HG02973 (cell line): ENCODE measurements at regions not wholly inside any gene's neighbourhood (a gene's known extent, or its start where the extent isn't known, plus 50 kb on each side); places are given as distances from the start of the nearest gene placed in this dataset.

Source experiments
- ATAC-seq: cut with Tn5 transposase; IDR thresholded peaks from one replicate; pipeline ENCODE4 v1.9.1; 2021; ENCODE audit warnings: moderate library complexity; ENCODE audit not compliant: unreplicated experiment

DNA sequence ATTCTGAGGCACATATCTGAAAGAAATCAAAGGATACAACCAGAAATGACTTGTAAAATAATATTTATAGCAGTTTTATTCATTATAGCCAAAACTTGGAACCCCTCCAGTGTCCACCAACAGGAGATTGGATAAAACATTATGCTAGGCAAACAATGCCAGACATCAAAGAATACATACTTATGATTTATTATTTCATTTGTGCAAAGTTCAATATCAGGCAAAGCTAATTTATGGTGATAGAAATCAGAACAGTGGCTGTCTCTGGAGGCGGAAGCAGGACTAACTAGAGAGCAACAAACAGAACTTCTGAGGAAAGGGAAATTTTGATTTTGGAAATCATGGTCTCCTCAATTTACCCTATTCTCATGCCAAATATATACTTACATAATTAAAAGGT, 193.1 kb downstream of the ICE1 start:
- ATAC-seq = no peak

DNA sequence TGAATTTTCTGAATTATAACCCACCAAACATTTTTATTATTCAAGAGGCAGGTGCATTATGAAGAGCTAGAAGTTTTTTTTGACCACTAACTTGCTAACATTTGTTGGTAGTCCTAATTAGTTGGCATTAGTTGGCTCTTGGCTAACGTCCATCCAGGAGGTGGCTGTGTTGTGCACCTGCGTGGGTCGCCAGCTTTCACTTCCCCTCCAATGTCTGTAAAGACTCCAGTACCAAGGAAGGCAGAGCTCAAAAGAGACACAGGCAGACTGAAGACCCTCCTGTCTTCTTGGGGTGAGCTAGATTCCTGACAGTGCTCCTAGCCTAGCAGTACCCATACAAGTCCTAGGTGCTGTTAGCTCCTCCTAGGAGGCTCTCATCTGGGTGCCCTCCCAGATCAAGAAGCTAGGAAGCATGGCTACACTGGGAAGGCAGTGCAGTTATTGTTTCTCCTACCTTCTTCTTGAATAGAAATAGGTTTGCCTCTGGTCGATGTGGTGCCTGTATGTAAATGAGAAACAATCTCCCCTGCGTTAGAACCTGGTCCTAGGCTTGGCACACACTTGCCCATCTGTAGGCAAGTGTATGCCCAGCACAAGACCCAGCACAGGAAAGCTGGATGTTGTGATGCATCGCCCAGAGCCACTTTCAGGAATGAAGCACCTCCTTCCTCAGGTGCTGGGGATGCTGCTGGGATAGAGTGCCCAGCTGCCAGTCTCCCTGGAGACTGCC, 190.9 kb downstream of the ICE1 start:
- ATAC-seq = no peak

DNA sequence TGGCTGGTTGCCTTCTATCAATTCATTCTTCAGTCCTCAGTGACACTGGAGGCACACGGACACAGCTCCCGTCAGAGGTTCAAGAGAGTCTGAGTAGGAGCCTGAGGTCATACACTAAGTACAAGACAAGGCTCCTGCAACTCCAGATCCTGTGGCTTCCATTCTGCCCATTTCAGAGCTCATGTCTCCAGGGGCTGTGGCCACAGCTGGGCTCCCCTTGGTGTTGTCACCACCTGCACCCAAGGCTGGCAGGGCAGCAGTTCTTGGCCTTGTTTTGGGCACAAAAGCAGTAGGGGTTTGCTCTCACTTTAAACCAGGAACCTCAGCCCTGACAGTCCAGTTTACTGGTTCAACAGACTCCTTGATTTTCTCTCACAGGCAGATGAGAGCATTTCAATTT, 189.6 kb downstream of the ICE1 start:
- ATAC-seq = no peak

DNA sequence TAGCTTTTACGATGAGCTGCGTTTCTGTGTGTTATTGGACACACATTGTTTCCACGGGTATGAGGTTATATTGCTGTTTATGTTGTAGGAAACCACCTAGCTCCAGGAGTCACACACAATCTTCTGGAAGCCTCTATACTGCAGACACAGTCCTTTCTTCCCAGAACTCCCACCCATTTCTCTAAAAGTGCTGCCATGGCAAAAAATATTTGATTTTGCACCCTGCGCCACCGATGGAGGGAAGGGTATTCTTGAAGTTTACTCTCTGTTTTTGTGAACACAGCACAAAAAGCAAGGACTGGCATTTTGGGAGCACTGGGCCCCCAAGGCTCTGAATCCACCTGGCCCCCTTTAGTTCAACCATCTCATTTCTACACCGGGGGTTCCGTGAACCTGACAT, 187.5 kb downstream of the ICE1 start:
- no peak for ATAC-seq

DNA sequence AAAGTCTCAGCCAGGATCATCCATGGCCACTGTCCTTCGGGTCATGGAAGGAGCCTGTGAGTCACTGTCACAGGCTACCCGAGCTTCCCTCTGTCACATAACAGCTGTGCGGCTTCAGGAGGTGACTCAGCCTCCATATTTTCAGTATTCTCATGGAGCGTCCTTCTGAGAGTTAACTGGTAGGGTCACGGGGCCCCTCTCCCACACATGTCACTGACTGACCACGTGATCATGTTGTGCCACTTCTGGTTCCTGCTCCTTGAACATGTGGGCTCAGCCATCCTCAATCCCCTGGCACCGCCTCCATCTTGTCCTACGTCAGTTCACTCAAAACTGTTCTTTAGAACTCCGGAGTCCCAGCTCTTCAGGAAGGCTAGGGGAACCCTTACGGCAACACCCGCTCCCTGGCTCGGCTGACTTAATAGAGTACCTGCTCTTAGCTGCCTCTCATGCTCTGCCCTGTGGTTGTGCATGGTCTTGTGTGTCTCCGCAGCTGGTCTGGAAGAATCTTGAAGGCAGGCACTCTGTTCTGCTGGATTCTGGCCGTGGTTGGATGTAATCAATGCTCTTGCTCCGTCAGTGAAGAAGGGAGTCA, 182.8 kb downstream of the ICE1 start:
- no peak for ATAC-seq

DNA sequence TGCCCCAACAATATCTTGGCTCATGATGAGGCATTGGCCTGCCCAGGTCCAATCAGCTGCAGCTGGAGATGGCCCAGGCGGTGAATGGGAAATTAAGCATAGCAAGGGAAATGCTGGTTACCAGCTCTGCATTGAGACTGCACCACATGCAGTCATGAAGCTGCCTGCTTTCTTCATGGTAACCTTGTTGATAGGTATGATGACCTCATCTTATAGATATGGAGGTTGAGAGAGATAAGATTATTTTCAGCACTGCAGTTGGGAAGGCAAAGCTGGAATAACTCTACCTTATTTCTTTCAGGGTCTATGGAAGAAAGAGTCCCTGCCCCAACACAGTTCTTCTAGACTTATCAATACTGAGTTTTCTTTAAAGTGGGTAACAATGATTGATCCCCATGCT, 180.1 kb downstream of the ICE1 start:
- no peak for ATAC-seq

DNA sequence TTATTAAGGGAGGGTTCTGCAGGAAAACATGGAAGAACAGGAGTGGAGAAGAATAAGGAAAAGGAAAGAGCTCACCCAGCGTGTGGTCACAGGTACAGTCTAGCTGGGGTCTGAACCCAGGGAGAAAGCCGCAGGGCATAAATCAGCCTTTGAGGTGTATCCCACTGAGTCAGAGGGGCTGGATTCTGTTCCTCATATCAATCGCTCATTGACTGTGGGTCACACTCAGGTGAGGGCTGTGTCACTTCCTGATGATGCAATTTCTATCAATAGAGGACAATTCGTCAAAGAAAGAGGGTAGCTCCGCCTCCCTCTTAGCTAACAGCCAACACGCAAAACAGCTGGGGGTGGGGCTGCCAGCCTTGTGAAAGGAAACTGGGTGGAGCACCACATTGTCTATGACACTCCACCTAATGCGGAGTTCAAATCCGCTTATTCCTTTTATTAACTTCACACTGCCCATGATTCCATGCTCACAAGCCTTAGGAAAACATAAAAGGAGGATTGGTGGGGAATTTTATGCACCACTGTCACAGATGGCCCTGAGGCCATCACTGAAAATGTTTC, 176.2 kb downstream of the ICE1 start:
- ATAC-seq = no peak

DNA sequence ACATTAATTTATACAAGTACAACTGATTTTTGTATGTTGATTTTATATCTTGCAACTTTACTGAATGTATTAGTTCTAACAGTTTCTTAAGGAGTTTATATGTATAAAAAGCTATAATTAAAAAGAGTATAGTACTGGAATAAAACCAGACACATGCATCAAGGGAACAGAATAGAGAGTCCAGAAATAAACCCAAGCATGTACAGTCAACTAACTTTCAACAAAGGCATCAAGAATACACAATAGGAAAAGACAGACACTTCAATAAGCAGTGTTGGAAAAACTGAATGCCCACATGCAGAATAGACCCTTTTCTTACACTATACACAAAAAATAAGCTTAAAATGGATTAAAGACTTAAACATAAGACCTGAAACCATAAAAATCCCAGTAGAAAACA, 170.9 kb downstream of the ICE1 start:
- no peak for ATAC-seq

DNA sequence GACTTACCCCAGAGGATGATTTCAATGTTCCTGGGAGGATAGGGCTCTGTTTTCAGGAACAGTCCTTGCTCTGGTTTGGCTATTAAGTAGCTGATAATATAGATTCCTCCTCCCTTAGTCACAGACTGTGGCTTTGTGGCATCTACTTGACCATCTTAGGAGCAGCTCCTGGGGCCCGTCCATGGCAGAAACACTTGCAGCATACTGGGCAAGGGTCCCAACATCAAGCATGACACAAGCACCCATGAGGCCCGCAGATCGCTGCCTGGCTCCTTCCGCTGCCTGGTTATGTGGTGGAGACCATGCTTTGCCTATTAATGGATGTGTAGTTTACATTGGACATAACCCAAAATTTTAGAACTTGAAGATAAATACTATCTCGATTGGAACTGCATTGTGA, 170.1 kb downstream of the ICE1 start:
- no peak for ATAC-seq

DNA sequence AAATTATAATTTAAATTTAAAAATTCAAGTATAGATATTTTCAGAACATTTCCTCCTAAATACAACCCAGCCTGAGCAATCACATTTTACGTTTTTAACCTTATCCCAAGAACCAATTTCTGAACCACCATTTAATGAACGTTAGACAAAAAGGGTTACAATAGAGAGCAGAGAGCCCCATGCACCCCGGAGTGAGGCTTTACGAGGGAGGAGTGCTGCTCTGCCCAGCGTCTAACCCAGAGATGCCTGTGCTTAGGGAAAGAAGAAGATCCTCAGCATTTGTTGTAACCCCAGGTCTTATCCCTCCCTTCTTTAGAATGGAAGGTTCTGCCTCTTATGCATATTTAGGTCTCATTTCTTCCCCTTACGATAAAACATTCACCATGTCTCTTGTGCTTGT, 169.1 kb downstream of the ICE1 start:
- no peak for ATAC-seq

DNA sequence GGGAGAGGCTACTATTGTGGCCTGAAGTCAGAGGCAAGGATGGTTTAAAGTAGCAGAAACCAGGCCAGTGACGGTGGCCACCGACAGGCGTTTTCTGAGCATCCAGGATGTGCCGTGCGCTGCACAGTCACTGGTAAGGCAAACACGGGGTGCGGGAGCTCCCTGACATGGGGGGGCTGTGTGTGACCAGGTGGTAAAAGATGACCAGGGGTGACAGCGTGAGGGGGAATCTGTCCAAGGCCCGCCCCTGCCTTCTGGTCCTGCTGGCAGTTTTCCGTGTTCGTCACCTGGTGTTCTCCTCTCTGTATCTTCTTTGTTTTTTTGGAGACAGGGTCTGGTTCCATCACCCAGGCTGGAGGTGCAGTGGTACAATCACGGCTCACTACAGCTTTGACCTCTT, 167.4 kb downstream of the ICE1 start:
- ATAC-seq = no peak

DNA sequence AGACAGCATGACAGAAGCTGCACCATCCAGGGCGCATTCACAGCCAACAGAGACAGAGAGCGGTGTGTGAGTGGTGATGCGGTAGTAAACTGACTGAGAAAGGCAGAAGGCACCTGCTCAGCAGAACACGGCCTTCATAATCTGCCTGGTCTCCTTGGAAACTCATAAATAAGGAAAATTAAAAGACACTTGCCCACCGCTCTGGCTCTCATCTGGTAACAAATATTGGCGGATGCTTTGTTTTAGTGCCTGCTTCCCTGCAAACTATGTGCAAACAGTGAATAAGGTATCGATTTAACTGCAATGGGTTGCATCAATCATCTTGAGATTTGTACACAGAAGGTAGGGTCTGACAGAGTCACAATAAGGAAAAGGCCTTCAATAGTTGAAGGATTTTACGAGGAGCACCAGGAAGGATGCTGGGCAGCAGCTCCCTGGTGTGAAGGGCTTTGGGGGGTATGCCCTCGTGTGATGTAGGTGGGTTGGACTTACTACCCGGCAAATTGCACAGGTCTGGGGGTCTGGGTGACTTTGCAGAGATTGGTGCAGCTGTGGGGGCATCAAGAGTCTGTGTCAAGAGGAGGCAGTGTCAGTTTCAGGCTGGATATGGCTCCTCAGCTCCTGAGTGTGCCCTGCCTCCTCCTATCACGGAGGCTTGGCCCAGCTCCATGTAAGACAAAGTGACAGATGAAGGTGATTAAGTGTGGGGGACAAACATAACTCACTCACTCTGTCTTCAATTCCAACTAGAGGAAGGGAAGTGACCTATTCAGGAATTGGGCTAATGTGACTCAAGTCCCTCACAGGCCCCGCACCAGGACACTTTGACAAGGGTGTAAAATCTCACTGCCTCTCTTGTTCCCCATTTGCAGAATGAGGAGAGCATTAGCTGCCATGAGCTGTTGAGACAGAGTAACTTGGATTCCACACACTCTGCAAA, 166.7 kb downstream of the ICE1 start:
- ATAC-seq = no peak

DNA sequence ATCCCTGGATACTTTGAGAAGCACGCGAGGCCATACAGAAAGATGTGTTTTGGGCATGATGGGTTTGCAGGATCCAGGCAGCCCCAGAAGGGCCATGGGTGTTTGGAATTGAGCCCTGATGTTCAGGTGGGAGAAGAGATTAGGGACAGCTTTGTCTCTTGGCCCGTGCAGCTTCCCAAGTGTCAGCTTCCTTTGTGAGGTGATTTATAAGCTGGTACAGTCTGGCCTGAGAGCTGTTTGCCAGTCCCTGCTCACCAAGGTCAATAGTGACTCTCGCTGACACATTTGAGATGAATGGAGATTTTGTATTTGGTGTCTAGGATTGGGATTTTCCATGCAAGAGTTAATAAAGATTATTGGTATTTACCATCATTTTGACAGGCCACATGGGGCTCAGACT, 165.9 kb downstream of the ICE1 start:
- no peak for ATAC-seq

DNA sequence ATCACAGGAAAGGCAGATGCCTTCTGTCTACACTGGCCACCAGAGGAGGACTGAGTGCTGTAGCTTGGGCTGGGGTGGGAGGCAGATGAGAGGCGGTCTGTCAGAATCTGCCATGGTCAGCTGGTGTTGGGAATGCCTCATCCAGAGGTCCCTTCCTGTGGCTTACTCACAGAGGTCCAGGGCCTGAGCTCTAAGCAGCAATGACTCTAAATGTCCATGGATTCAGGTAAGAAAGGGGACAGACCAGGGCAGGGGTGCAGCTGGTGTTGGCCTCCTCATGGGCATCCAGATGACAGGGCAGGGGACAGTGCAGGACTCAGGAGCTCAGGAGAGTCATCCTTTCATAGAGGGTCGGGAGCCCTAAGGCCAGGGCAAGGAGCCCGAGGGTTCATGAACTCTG, 165.0 kb downstream of the ICE1 start:
- ATAC-seq = no peak

DNA sequence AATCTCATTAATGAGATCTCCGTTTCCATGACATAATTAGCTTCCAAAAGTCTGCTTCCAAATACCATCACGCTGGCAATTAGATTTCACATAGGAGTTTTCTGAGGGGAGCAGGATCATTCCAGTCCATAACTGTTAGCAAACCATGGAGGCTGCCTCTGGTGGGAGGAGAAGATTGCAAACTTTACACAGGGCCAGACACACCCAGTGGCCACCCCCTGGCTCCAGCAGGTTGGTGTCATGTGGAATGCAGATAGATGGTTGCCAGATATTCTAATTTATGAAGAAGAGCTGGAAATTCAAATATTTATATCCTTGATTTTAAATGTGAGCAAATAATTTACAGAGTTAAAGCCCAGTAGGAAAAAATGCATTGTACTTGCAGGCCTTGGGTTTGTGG, 164.2 kb downstream of the ICE1 start:
- no peak for ATAC-seq

DNA sequence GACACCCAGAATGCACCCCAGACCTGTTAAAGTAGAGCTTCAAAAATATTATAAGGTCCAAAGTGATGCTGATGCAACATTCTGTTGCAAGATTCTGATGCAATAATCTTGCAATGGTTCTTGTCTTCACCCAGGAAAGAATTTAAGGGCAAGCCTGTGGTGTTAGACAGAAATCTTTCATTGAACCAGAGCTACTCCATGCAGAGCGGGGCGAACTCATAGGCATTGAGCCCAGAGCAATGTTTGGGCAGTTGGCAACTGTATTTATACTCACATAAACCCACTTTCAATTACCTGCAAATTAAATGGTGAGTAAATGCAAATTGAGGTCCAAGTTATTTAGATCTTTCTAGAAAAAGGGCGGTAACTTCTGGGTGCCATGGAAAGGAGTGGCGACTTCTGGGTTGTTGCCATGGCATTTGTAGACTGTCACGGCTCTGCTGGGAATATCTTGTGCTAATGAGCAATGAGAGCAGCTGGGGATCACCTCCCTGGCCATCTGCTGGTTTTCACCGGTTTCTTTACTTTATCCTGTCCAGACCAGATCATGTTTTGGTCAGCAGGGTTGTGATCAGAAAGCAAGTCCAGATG, 163.4 kb downstream of the ICE1 start:
- ATAC-seq = no peak

DNA sequence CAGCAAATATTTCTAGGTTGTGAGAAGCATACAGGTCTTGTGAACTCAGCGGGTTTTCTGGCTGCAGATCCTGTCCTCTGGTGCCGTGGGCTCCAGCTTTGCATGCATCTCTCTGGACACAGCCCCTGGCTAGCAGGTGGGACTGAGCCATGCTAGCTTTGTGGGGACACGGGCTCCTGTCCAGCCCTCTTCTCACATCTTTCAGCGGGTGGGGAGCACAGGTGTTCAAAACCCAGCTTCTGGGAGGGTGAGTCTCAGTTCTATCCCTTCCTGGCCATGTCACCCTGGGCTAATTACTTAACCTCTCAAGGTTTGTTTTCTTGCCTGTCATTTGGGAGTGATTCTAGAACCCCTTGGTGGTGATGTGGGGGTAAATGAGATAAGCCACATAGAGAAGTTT, 162.3 kb downstream of the ICE1 start:
- no peak for ATAC-seq

DNA sequence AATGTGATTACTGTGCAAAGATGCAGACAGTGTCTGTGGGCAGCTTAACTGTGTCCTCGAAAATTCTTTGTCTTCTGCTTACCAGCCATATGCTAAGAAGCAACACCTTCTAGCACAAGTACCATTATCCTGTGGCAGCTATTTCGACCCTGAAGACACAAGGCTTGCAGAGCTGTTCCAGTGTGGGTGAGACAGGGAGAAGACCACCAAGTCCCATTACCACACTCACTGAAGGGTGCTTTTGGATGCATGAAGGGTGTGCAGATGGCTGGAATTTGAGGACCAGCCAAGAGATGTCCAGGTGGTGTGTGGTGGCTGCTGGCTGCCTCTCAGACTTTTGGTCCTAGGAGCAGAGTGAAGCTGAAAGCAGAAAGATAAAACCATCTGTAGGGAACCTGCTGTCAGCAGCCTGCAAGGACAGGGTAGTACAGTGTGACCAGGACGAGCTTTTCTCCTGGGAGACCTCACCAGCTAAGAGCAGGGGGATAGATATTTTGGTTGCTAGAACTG, 161.8 kb downstream of the ICE1 start:
- ATAC-seq = no peak

DNA sequence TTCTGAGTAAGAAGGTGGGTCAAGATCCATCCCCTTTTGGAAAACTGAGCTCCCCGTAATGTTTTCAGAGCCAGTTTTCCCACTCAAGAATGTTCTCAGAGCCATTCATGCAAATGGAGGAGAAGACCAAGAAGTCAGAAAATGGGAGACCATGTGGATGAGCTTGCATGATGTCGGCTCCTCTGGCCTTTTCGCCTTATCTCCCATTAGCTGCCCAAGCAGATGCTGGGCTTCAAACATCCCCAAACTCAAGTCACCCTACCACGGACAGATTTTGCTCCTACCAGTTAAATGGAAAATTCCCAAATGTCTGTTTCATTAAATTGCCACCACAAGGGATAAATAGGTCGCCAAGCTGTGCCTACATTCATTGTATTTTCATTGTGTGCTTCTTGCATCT, 161.4 kb downstream of the ICE1 start:
- no peak for ATAC-seq

DNA sequence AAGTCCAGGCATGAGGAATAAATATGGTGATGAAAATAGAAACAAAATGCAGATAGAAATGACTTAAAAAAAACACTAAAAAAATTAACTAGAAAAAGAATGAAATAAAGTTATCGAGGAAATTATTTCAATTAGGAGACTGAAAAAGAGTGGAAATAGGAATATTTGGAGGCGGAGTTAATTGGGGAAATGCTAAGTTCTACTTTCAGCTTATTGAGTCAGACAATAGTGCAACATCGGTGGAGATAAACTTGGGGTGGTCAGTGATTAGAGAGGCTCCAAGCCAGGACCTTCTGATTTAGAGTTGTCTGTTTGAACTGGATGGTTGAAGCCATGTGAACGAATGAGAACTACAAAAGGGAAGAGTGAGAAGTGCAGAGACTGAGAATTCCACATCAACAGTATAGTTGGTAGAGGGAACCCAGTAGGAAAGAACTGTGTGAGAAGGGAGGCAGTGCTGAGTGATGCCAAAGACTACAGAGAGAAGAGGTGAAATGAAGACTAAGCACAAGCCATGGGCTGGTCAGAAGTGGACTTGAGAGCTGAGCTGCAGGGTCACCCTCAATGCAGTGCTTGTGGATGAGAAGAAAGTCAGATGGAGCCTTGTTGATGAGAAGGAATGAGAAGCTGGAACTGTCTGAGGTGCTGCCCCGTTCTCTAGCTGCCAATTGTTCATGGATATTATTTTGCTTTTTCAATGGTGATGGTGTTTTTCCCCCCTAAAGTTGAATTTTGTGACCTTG, 160.7 kb downstream of the ICE1 start:
- ATAC-seq = no peak
